GM12878 (cell line): ENCODE measurements at regions not wholly inside any gene's neighbourhood (a gene's known extent, or its start where the extent isn't known, plus 50 kb on each side); places are given as distances from the start of the nearest gene placed in this dataset.

Source experiments
- BCLAF1 ChIP-seq: fragments of 450-650 bp; IDR thresholded peaks from 2 replicates; pipeline ENCODE4 v1.6.1; 2017; ENCODE audit warnings: antibody characterized with exemption, mild to moderate bottlenecking, moderate library complexity
- CREB1 ChIP-seq: IDR thresholded peaks from 2 replicates; pipeline ENCODE4 v1.6.1; 2012; ENCODE audit warnings: low read depth, mild to moderate bottlenecking, inconsistent platforms
- CTCF ChIP-seq, 3 experiments: IDR thresholded peaks in 2 of 3; conservative IDR thresholded peaks in 1 of 3; 2 replicates each; pipeline ENCODE4 v1.5.1; 2011; ENCODE audit warnings: low read depth in 3 of 3, low read length in 3 of 3, mild to moderate bottlenecking in 3 of 3, control low read depth in 2 of 3, moderate library complexity in 2 of 3, inconsistent platforms in 1 of 3, mixed read lengths in 1 of 3; ENCODE audit not compliant: control insufficient read depth in 2 of 3, insufficient read depth in 1 of 3; ENCODE audit errors: extremely low read depth in 1 of 3
- EGR1 ChIP-seq, 2 experiments: IDR thresholded peaks; 1 replicate in 1 of 2; 2 replicates in 1 of 2; pipeline ENCODE4 v1.6.1; 2011 to 2012; ENCODE audit warnings: low read depth in 2 of 2, low read length in 2 of 2, borderline replicate concordance in 1 of 2, mild to moderate bottlenecking in 1 of 2, moderate library complexity in 1 of 2
- EZH2 ChIP-seq: IDR thresholded peaks from 2 replicates; pipeline ENCODE4 v1.6.1; 2012; ENCODE audit warnings: low read depth, mild to moderate bottlenecking, control low read depth, inconsistent platforms, low read length, borderline replicate concordance; ENCODE audit not compliant: control insufficient read depth
- IKZF1 ChIP-seq: fragments of 450-650 bp; conservative IDR thresholded peaks from 2 replicates; pipeline ENCODE4 v1.6.1; 2017; ENCODE audit warnings: antibody characterized with exemption, mild to moderate bottlenecking
- MXI1 ChIP-seq: fragments of 150-350 bp; IDR thresholded peaks from 2 replicates; pipeline ENCODE4 v1.6.1; 2011; ENCODE audit warnings: low read depth, mild to moderate bottlenecking, inconsistent platforms, low read length, improper control_type of control experiment
- RAD21 ChIP-seq: IDR thresholded peaks from 2 replicates; pipeline ENCODE4 v1.6.1; 2011; ENCODE audit warnings: mild to moderate bottlenecking, low read depth, low read length, moderate library complexity; ENCODE audit not compliant: insufficient read depth
- REST ChIP-seq: IDR thresholded peaks from 2 replicates; pipeline ENCODE4 v1.6.1; 2012; ENCODE audit warnings: mild to moderate bottlenecking, low read depth, low read length
- TAF1 ChIP-seq: IDR thresholded peaks from 2 replicates; pipeline ENCODE4 v1.6.1; 2011; ENCODE audit warnings: mild to moderate bottlenecking, low read depth, low read length, borderline replicate concordance
- ZNF274 ChIP-seq: IDR thresholded peaks from one replicate; pipeline ENCODE4 v1.8.0; 2011; ENCODE audit not compliant: insufficient read length, insufficient read depth

- no peak for TF ChIP-seq CTCF (IDR thresholded peaks at IDR 0.05 in 2 of 3, conservative IDR thresholded peaks at IDR 0.05 in 1 of 3; ENCODE audit: control insufficient read depth in 2 of 3, extremely low read depth in 1 of 3, insufficient read depth in 1 of 3, low read depth in 3 of 3, low read length in 3 of 3)
- no peak for TF ChIP-seq BCLAF1
- no peak for TF ChIP-seq REST
- no peak for TF ChIP-seq RAD21
- no peak for TF ChIP-seq EZH2
- TF ChIP-seq EGR1 (IDR thresholded peaks at IDR 0.05; ENCODE audit: borderline replicate concordance in 1 of 2, low read depth in 2 of 2, low read length in 2 of 2) = no peak
- no peak for TF ChIP-seq ZNF274
- no peak for TF ChIP-seq TAF1
- TF ChIP-seq CREB1 = no peak
- TF ChIP-seq MXI1 = no peak
- no peak for TF ChIP-seq IKZF1
These were observed 476.6 kb upstream of the TGFBR2 start for GRCh38 chr3:30129765-30130164.
